ENCODE measurements at regions not wholly inside any gene's neighbourhood (a gene's known extent, or its start where the extent isn't known, plus 50 kb on each side); places are given as distances from the start of the nearest gene placed in this dataset.

- H3K27me3 ChIP-seq (ENCODE audit: control insufficient read depth in 2 of 2, insufficient read depth in 2 of 2, low read length in 2 of 2) = no peaks in the 10 kb centered on the region
- ATAC-seq = no peak
- no peaks in the 10 kb centered on the region for H3K4me1 ChIP-seq (ENCODE audit: control insufficient read depth in 2 of 2, insufficient read depth in 2 of 2, low read length in 2 of 2)
- no peaks in the 10 kb centered on the region for H3K9me3 ChIP-seq (ENCODE audit: control insufficient read depth in 2 of 3, low read length in 3 of 3)
- H3K36me3 ChIP-seq (ENCODE audit: control insufficient read depth in 2 of 3, insufficient read depth in 3 of 3, low read length in 3 of 3) = no peaks in the 10 kb centered on the region
- H3K4me3 ChIP-seq (ENCODE audit: low read length) = no peak overlapping the region
- ChIA-PET POLR2A (no interaction called here), CTCF (no interaction called here)
- intact Hi-C loops (cut with micrococcal nuclease) = no loop called here
- no peak for DNase-seq
- Mint-ChIP-seq H3K36me3 (no peaks in the 10 kb centered on the region), H3K4me3 (no peak overlapping the region), H3K4me1 (no peaks in the 10 kb centered on the region), H3K9me3 (no peaks in the 10 kb centered on the region), H3K27me3 (peaks cover 3 to 28% (median 11%) of the 10 kb centered on the region in 5 donors), H3K27ac (no peak overlapping the region)
- no peak overlapping the region for H3K27ac ChIP-seq (ENCODE audit: low read depth, low read length)
Observed at GRCh38 chr2:114046373-114046772, 156.5 kb downstream of the ACTR3 start.

GRCh38 chr2:114046866-114047435 lies 157.1 kb downstream of the ACTR3 start:
- no peaks in the 10 kb centered on the region for H3K36me3 ChIP-seq (ENCODE audit: control insufficient read depth in 2 of 3, insufficient read depth in 3 of 3, low read length in 3 of 3)
- no peaks in the 10 kb centered on the region for H3K4me1 ChIP-seq (ENCODE audit: control insufficient read depth in 2 of 2, insufficient read depth in 2 of 2, low read length in 2 of 2)
- H3K4me1 Mint-ChIP-seq = no peaks in the 10 kb centered on the region
- intact Hi-C loops (cut with micrococcal nuclease) = no loop called here
- no peak overlapping the region for H3K4me3 Mint-ChIP-seq
- ChIA-PET POLR2A (no interaction called here), CTCF (no interaction called here)
- no peaks in the 10 kb centered on the region for H3K9me3 Mint-ChIP-seq
- H3K27ac ChIP-seq (ENCODE audit: low read depth, low read length) = no peak overlapping the region
- ATAC-seq = no peak
- no peak for DNase-seq
- peaks cover 3 to 32% (median 13%) of the 10 kb centered on the region in 5 donors for H3K27me3 Mint-ChIP-seq
- no peaks in the 10 kb centered on the region for H3K9me3 ChIP-seq (ENCODE audit: control insufficient read depth in 2 of 3, low read length in 3 of 3)
- H3K27me3 ChIP-seq (ENCODE audit: control insufficient read depth in 2 of 2, insufficient read depth in 2 of 2, low read length in 2 of 2) = no peaks in the 10 kb centered on the region
- H3K4me3 ChIP-seq (ENCODE audit: low read length) = no peak overlapping the region
- H3K36me3 Mint-ChIP-seq = no peaks in the 10 kb centered on the region
- no peak overlapping the region for H3K27ac Mint-ChIP-seq

- DNase-seq = no peak
- Histone ChIP-seq H3K27me3 (ENCODE audit: control insufficient read depth in 2 of 2, insufficient read depth in 2 of 2, low read length in 2 of 2) (no peaks in the 10 kb centered on the region), H3K36me3 (ENCODE audit: control insufficient read depth in 2 of 3, insufficient read depth in 3 of 3, low read length in 3 of 3) (no peaks in the 10 kb centered on the region), H3K27ac (ENCODE audit: low read depth, low read length) (no peak overlapping the region), H3K4me3 (ENCODE audit: low read length) (no peak overlapping the region), H3K4me1 (ENCODE audit: control insufficient read depth in 2 of 2, insufficient read depth in 2 of 2, low read length in 2 of 2) (no peaks in the 10 kb centered on the region), H3K9me3 (ENCODE audit: control insufficient read depth in 2 of 3, low read length in 3 of 3) (no peaks in the 10 kb centered on the region)
- Mint-ChIP-seq H3K27ac (no peak overlapping the region), H3K27me3 (peaks cover 4 to 40% (median 27%) of the 10 kb centered on the region in 5 donors), H3K9me3 (no peaks in the 10 kb centered on the region), H3K36me3 (no peaks in the 10 kb centered on the region), H3K4me1 (no peaks in the 10 kb centered on the region), H3K4me3 (no peak overlapping the region)
- intact Hi-C loops (cut with micrococcal nuclease) = no loop called here
- CTCF ChIA-PET = no interaction called here
- no peak for ATAC-seq
- POLR2A ChIA-PET = no interaction called here
Observed at GRCh38 chr2:114049280-114049679, 159.4 kb downstream of the ACTR3 start.

GRCh38 chr2:114049826-114050225 lies 159.9 kb downstream of the ACTR3 start:
- Histone ChIP-seq H3K36me3 (ENCODE audit: control insufficient read depth in 2 of 3, insufficient read depth in 3 of 3, low read length in 3 of 3) (no peaks in the 10 kb centered on the region), H3K9me3 (ENCODE audit: control insufficient read depth in 2 of 3, low read length in 3 of 3) (no peaks in the 10 kb centered on the region), H3K4me1 (ENCODE audit: control insufficient read depth in 2 of 2, insufficient read depth in 2 of 2, low read length in 2 of 2) (no peaks in the 10 kb centered on the region), H3K27ac (ENCODE audit: low read depth, low read length) (no peak overlapping the region), H3K27me3 (ENCODE audit: control insufficient read depth in 2 of 2, insufficient read depth in 2 of 2, low read length in 2 of 2) (no peaks in the 10 kb centered on the region), H3K4me3 (ENCODE audit: low read length) (no peak overlapping the region)
- Mint-ChIP-seq H3K4me1 (no peaks in the 10 kb centered on the region), H3K27ac (no peak overlapping the region), H3K4me3 (no peak overlapping the region), H3K36me3 (no peaks in the 10 kb centered on the region), H3K27me3 (peaks cover 4 to 40% (median 27%) of the 10 kb centered on the region in 5 donors), H3K9me3 (no peaks in the 10 kb centered on the region)
- intact Hi-C loops (cut with micrococcal nuclease) = no loop called here
- CTCF ChIA-PET = no interaction called here
- ATAC-seq = no peak
- no peak for DNase-seq
- POLR2A ChIA-PET = no interaction called here

- Histone ChIP-seq H3K27ac (ENCODE audit: low read depth, low read length) (no peak overlapping the region), H3K4me3 (ENCODE audit: low read length) (no peak overlapping the region), H3K27me3 (ENCODE audit: control insufficient read depth in 2 of 2, insufficient read depth in 2 of 2, low read length in 2 of 2) (no peaks in the 10 kb centered on the region), H3K36me3 (ENCODE audit: control insufficient read depth in 2 of 3, insufficient read depth in 3 of 3, low read length in 3 of 3) (no peaks in the 10 kb centered on the region), H3K9me3 (ENCODE audit: control insufficient read depth in 2 of 3, low read length in 3 of 3) (no peaks in the 10 kb centered on the region), H3K4me1 (ENCODE audit: control insufficient read depth in 2 of 2, insufficient read depth in 2 of 2, low read length in 2 of 2) (no peaks in the 10 kb centered on the region)
- peaks cover 8 to 40% (median 33%) of the 10 kb centered on the region in 5 donors for H3K27me3 Mint-ChIP-seq
- ChIA-PET POLR2A (no interaction called here), CTCF (no interaction called here)
- H3K9me3 Mint-ChIP-seq = peaks cover 0 to 4% (median 0%) of the 10 kb centered on the region in 11 donors
- H3K36me3 Mint-ChIP-seq = no peaks in the 10 kb centered on the region
- no peaks in the 10 kb centered on the region for H3K4me1 Mint-ChIP-seq
- intact Hi-C loops (cut with micrococcal nuclease) = no loop called here
- no peak overlapping the region for H3K4me3 Mint-ChIP-seq
- ATAC-seq = no peak
- no peak for DNase-seq
- no peak overlapping the region for H3K27ac Mint-ChIP-seq
Observed at GRCh38 chr2:114056294-114057143, 166.6 kb downstream of the ACTR3 start.

GRCh38 chr2:114057638-114058037 lies 167.7 kb downstream of the ACTR3 start:
- H3K9me3 Mint-ChIP-seq = peaks cover 0 to 4% (median 0%) of the 10 kb centered on the region in 11 donors
- H3K36me3 ChIP-seq (ENCODE audit: control insufficient read depth in 2 of 3, insufficient read depth in 3 of 3, low read length in 3 of 3) = no peaks in the 10 kb centered on the region
- intact Hi-C loops (cut with micrococcal nuclease) = no loop called here
- H3K4me1 ChIP-seq (ENCODE audit: control insufficient read depth in 2 of 2, insufficient read depth in 2 of 2, low read length in 2 of 2) = no peaks in the 10 kb centered on the region
- CTCF ChIA-PET = no interaction called here
- no peaks in the 10 kb centered on the region for H3K4me1 Mint-ChIP-seq
- ATAC-seq = no peak
- no peak for DNase-seq
- POLR2A ChIA-PET = no interaction called here
- no peaks in the 10 kb centered on the region for H3K36me3 Mint-ChIP-seq
- no peaks in the 10 kb centered on the region for H3K27me3 ChIP-seq (ENCODE audit: control insufficient read depth in 2 of 2, insufficient read depth in 2 of 2, low read length in 2 of 2)
- no peaks in the 10 kb centered on the region for H3K9me3 ChIP-seq (ENCODE audit: control insufficient read depth in 2 of 3, low read length in 3 of 3)
- H3K27me3 Mint-ChIP-seq = peaks cover 8 to 39% (median 24%) of the 10 kb centered on the region in 5 donors
- H3K4me3 ChIP-seq (ENCODE audit: low read length) = no peak overlapping the region
- no peak overlapping the region for H3K27ac Mint-ChIP-seq
- no peak overlapping the region for H3K4me3 Mint-ChIP-seq
- no peak overlapping the region for H3K27ac ChIP-seq (ENCODE audit: low read depth, low read length)

GRCh38 chr2:114061566-114062098 lies 171.7 kb downstream of the ACTR3 start:
- POLR2A ChIA-PET = no interaction called here
- ATAC-seq = no peak
- no peak overlapping the region for H3K4me3 Mint-ChIP-seq

More at GRCh38 chr2:114061566-114062098, 171.7 kb downstream of the ACTR3 start:
- intact Hi-C loops (cut with micrococcal nuclease) = no loop called here
- Mint-ChIP-seq H3K27me3 (peaks cover 5 to 26% (median 16%) of the 10 kb centered on the region in 5 donors), H3K4me1 (no peaks in the 10 kb centered on the region), H3K36me3 (no peaks in the 10 kb centered on the region), H3K9me3 (peaks cover 0 to 4% (median 0%) of the 10 kb centered on the region in 11 donors), H3K27ac (no peak overlapping the region)
- no peak overlapping the region for H3K4me3 ChIP-seq (ENCODE audit: low read length)
- no peak overlapping the region for H3K27ac ChIP-seq (ENCODE audit: low read depth, low read length)
- no peak for DNase-seq
- no peaks in the 10 kb centered on the region for H3K36me3 ChIP-seq (ENCODE audit: control insufficient read depth in 2 of 3, insufficient read depth in 3 of 3, low read length in 3 of 3)
- CTCF ChIA-PET = no interaction called here
- no peaks in the 10 kb centered on the region for H3K9me3 ChIP-seq (ENCODE audit: control insufficient read depth in 2 of 3, low read length in 3 of 3)
- no peaks in the 10 kb centered on the region for H3K4me1 ChIP-seq (ENCODE audit: control insufficient read depth in 2 of 2, insufficient read depth in 2 of 2, low read length in 2 of 2)
- no peaks in the 10 kb centered on the region for H3K27me3 ChIP-seq (ENCODE audit: control insufficient read depth in 2 of 2, insufficient read depth in 2 of 2, low read length in 2 of 2)
